ENCODE measurements at regions not wholly inside any gene's neighbourhood (a gene's known extent, or its start where the extent isn't known, plus 50 kb on each side); places are given as distances from the start of the nearest gene placed in this dataset.

- no TSS peak for BruUV-seq (replicated peaks)
- no peak for TF ChIP-seq EZH2 (IDR thresholded peaks at IDR 0.05; ENCODE audit: borderline replicate concordance, low read depth, low read length, poor library complexity, severe bottlenecking)
- TF ChIP-seq, protein P1, sequence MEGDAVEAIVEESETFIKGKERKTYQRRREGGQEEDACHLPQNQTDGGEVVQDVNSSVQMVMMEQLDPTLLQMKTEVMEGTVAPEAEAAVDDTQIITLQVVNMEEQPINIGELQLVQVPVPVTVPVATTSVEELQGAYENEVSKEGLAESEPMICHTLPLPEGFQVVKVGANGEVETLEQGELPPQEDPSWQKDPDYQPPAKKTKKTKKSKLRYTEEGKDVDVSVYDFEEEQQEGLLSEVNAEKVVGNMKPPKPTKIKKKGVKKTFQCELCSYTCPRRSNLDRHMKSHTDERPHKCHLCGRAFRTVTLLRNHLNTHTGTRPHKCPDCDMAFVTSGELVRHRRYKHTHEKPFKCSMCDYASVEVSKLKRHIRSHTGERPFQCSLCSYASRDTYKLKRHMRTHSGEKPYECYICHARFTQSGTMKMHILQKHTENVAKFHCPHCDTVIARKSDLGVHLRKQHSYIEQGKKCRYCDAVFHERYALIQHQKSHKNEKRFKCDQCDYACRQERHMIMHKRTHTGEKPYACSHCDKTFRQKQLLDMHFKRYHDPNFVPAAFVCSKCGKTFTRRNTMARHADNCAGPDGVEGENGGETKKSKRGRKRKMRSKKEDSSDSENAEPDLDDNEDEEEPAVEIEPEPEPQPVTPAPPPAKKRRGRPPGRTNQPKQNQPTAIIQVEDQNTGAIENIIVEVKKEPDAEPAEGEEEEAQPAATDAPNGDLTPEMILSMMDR (conservative IDR thresholded peaks at IDR 0.05; ENCODE audit: low read depth, low read length), result no peak
- intact Hi-C loops (cut with micrococcal nuclease; ENCODE audit: unreplicated experiment), result no loop called here
- ChIA-PET POLR2A (ENCODE audit: low non-redundant PET) (interaction anchor here (0.5 to 0.6 kb wide), 2 partner anchors 17 to 91 kb away, joined by 3 to 8 read pairs; no protein-coding TSS in a partner anchor), CTCF (no interaction called here)
- H3K27me3 ChIP-seq (replicated peaks; ENCODE audit: insufficient read depth, low read depth, low read length, poor library complexity), result peaks cover 11% of the 10 kb centered on the region
- no peak overlapping the region for H3K4me3 ChIP-seq (ENCODE audit: low read depth, low read length, poor library complexity, severe bottlenecking)
- no peak overlapping the region for H3K27ac ChIP-seq (ENCODE audit: low read depth, low read length, poor library complexity, severe bottlenecking)
- H3K36me3 ChIP-seq (ENCODE audit: insufficient read depth, low read length, poor library complexity, severe bottlenecking), result no peaks in the 10 kb centered on the region
- H3K4me1 ChIP-seq (ENCODE audit: insufficient read depth, low read length, poor library complexity, severe bottlenecking), result no peaks in the 10 kb centered on the region
- no peaks in the 10 kb centered on the region for H3K9me3 ChIP-seq (ENCODE audit: low read depth, low read length, poor library complexity, severe bottlenecking)
- DNase-seq (ENCODE audit: low spot score), result no peak
Measured at GRCh38 chr9:78769690-78770089, 472.8 kb downstream of the PSAT1 start.

DNA sequence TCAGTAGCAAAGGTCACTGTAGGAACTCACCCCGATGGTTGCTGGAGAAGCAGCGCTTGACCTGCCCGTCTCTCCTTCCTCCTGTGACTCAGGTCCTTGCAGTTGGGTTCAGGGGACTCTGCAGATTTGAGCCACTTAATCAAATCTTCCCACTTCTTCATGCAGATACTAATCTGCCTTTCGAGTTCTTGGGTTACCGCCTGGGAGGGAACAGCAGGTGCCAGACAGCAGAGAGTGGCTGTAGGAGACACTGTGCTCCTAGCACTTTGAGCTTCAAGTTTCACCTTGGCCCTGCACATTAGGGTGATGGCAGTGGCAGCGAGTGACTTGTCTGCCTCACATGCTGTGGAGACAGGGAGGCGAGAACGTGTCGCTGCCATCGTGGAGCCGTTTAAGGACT is 478.3 kb downstream of the PSAT1 start:
- Histone ChIP-seq H3K36me3 (ENCODE audit: insufficient read depth, low read length, poor library complexity, severe bottlenecking) (no peaks in the 10 kb centered on the region), H3K27me3 (replicated peaks; ENCODE audit: insufficient read depth, low read depth, low read length, poor library complexity) (no peaks in the 10 kb centered on the region), H3K4me1 (ENCODE audit: insufficient read depth, low read length, poor library complexity, severe bottlenecking) (peaks cover 36% of the 10 kb centered on the region), H3K9me3 (ENCODE audit: low read depth, low read length, poor library complexity, severe bottlenecking) (no peaks in the 10 kb centered on the region), H3K27ac (ENCODE audit: low read depth, low read length, poor library complexity, severe bottlenecking) (no peak overlapping the region), H3K4me3 (ENCODE audit: low read depth, low read length, poor library complexity, severe bottlenecking) (no peak overlapping the region)
- TF ChIP-seq, protein P1 (conservative IDR thresholded peaks at IDR 0.05; ENCODE audit: low read depth, low read length), result no peak
- no peak for TF ChIP-seq EZH2 (IDR thresholded peaks at IDR 0.05; ENCODE audit: borderline replicate concordance, low read depth, low read length, poor library complexity, severe bottlenecking)
- ChIA-PET POLR2A (ENCODE audit: low non-redundant PET) (no interaction called here), CTCF (no interaction called here)
- no peak for DNase-seq (ENCODE audit: low spot score)
- BruUV-seq (replicated peaks), result no TSS peak
- intact Hi-C loops (cut with micrococcal nuclease; ENCODE audit: unreplicated experiment), result loop anchor here (5.0 kb wide), 1 partner anchor 92 kb away; no protein-coding TSS in a partner anchor

DNA sequence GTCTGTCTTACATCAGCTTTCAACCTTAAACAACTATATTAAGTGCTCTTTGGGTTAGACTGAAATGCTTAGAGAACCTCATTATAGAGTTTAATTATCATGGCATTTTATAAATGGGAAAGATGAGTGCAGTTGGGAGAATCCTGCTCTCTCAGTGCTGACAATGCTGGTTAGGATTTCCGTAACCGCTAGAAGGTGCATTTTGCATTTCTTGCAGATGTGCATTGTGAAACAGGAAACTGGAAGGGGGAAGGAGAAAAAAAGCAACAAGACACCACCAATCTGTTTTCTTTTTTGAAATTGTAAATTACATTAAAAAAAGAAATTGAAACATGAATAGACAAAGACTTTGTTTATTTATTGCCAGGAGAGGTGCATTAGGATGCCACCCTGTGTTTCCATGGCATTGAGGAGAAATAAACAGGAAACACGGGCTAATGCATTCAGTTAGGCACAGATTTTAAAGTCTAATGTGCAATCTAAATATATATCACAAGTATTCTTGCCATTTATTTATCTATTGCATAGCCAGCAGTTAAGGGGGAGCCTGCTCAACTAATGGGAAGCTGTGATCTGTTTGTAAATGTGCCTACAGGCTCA is 478.9 kb downstream of the PSAT1 start:
- H3K27me3 ChIP-seq (replicated peaks; ENCODE audit: insufficient read depth, low read depth, low read length, poor library complexity), result no peaks in the 10 kb centered on the region
- BruUV-seq (replicated peaks), result no TSS peak
- peak; percentile 23 for DNase-seq (ENCODE audit: low spot score)
- peaks cover 37% of the 10 kb centered on the region for H3K4me1 ChIP-seq (ENCODE audit: insufficient read depth, low read length, poor library complexity, severe bottlenecking)
- H3K9me3 ChIP-seq (ENCODE audit: low read depth, low read length, poor library complexity, severe bottlenecking), result no peaks in the 10 kb centered on the region
- no peak overlapping the region for H3K4me3 ChIP-seq (ENCODE audit: low read depth, low read length, poor library complexity, severe bottlenecking)
- no peaks in the 10 kb centered on the region for H3K36me3 ChIP-seq (ENCODE audit: insufficient read depth, low read length, poor library complexity, severe bottlenecking)
- no peak for TF ChIP-seq EZH2 (IDR thresholded peaks at IDR 0.05; ENCODE audit: borderline replicate concordance, low read depth, low read length, poor library complexity, severe bottlenecking)
- TF ChIP-seq, protein P1 (conservative IDR thresholded peaks at IDR 0.05; ENCODE audit: low read depth, low read length), result no peak
- ChIA-PET POLR2A (ENCODE audit: low non-redundant PET) (no interaction called here), CTCF (no interaction called here)
- H3K27ac ChIP-seq (ENCODE audit: low read depth, low read length, poor library complexity, severe bottlenecking), result no peak overlapping the region
- intact Hi-C loops (cut with micrococcal nuclease; ENCODE audit: unreplicated experiment), result loop anchor here (5.0 kb wide), 1 partner anchor 92 kb away; no protein-coding TSS in a partner anchor

Measured in A673 (cell line).